ENCODE measurements at regions not wholly inside any gene's neighbourhood (a gene's known extent, or its start where the extent isn't known, plus 50 kb on each side); places are given as distances from the start of the nearest gene placed in this dataset.
"Not testable (repeated sequence)": the region's sequence is repeated elsewhere in the genome, so short reads cannot be mapped to it uniquely, and the experiment has no call there.

GRCh38 chr11:87878373-87878825, 296.8 kb downstream of the RAB38 start:
- no peak for DNase-seq (ENCODE audit: low spot score)

DNA sequence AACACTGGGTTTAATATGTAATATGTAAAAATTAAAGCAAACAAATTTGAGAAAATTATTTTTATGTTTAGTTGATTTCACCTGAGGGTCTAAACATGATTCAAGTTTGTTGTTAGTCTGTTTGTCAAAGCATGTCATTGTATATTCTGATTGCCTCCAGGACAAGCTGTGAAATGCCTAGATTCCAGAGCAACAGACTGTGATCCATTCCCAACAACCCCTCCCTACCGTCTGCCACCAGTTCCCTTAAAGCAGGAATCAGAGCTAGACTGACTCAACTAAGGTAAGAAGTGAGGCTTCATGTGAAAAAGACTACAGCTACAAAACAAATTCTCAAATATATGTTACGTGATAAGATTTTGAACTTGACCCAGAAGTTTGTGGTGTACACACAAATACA, 304.2 kb downstream of the RAB38 start:
- no peak for DNase-seq (ENCODE audit: low spot score)

DNA sequence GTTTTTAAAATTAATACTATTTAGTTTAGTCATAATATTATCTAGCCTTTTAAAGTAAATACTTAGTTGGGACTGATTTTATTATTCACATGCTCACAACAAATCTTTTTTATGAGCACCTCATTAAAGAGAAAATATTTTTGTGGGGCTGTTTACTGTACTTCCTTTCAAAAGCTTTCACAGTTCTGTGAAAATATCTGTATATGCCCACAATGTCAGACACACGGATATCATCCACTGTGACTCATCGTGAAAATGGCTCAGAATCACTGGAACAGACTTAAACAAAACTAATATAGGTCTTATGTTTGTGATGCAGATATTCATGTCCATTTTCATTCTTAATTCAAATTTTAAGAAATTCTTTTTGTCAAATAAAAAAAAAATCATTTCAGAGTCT, 305.2 kb downstream of the RAB38 start:
- DNase-seq (ENCODE audit: low spot score), result no peak

GRCh38 chr11:87866951-87867350, 308.3 kb downstream of the RAB38 start:
- DNase-seq (ENCODE audit: low spot score), result no peak

DNA sequence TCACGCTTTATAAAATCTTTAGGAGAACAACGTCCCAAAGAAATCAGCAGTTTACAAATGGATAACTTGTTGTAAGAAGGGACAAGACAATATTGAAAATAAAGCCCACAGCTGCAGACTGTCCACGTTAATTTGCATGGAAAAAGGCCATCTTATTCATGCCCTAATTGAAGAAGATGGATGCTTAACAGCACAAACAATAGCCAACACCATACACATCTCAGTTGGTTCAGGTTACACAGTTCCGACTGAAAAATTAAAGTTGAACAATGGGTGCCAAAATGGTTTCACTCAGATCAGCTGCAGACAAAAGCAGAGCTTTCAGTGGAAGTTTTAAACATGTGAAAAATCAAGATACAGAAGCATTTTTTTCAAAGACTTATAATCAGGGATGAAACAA, 314.2 kb downstream of the RAB38 start:
- no peak for DNase-seq (ENCODE audit: low spot score)

DNA sequence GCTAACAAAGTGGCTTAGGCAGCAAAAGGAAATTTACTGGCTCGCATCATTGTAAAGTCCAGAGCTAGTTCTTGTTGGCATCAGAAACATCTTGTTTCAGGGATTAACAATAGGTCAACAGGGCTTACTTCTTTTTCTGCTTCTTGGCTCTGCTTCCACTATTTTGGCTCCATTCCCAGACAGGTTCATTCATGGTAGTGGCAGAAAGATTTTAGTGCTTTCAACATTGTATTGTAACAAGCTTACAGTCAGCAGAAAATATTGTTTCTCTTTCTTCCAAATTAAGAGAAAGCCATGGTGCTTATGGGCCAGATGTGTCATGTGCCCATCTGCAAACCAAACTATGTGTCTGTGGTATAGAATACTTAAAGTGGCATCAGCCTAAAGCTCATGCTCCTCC, 315.6 kb downstream of the RAB38 start:
- DNase-seq (ENCODE audit: low spot score), result no peak

GRCh38 chr11:87851827-87852226, 323.4 kb downstream of the RAB38 start:
- DNase-seq (ENCODE audit: low spot score), result no peak

- DNase-seq (ENCODE audit: low spot score), result no peak
Measured at GRCh38 chr11:87851234-87851633, 324.0 kb downstream of the RAB38 start.

- DNase-seq (ENCODE audit: low spot score), result no peak
Measured at GRCh38 chr11:87849216-87849615, 326.0 kb downstream of the RAB38 start.

DNA sequence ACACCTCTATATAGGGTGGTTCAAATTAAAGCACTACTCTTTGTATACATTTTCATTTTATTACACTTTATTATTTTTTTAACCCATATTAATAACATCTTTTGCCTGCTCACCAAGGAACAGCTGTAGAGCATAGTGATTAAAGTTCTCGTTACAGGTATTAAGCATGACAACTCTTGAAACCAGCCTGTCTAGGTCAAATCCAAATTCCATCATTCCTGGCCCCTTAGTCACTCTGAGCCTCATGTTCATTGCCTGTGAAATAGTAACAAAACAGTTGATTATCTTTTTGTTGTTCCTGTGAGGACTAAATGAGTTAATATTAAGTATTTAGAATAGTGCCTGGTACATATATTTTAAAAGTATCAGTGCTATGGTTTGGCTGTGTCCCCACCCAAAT, 334.5 kb downstream of the RAB38 start:
- DNase-seq (ENCODE audit: low spot score), result no peak

- DNase-seq (ENCODE audit: low spot score), result no peak
Measured at GRCh38 chr11:87832211-87832610, 343.0 kb downstream of the RAB38 start.

- no peak for DNase-seq (ENCODE audit: low spot score)
Measured at GRCh38 chr11:87820011-87820410, 355.2 kb downstream of the RAB38 start.

DNA sequence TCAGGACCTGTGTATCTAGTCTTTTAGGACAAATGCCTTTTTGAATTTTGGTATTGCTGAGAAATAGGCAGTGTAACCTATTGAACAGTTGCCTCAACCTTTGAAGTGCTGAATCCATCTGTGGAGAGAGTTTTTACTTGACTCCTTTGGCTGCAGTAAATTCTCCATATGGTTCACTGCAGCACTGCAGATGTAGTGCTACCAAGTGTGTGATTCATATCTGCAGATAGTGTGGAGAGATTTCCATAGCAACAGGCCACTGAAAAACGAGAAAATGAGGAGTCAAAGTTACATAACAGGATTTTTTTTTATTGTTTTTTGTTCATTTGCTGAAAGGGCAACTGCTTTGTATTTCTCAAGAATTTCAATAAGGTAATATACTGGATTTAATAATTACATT, 356.1 kb downstream of the RAB38 start:
- DNase-seq (ENCODE audit: low spot score), result no peak

DNA sequence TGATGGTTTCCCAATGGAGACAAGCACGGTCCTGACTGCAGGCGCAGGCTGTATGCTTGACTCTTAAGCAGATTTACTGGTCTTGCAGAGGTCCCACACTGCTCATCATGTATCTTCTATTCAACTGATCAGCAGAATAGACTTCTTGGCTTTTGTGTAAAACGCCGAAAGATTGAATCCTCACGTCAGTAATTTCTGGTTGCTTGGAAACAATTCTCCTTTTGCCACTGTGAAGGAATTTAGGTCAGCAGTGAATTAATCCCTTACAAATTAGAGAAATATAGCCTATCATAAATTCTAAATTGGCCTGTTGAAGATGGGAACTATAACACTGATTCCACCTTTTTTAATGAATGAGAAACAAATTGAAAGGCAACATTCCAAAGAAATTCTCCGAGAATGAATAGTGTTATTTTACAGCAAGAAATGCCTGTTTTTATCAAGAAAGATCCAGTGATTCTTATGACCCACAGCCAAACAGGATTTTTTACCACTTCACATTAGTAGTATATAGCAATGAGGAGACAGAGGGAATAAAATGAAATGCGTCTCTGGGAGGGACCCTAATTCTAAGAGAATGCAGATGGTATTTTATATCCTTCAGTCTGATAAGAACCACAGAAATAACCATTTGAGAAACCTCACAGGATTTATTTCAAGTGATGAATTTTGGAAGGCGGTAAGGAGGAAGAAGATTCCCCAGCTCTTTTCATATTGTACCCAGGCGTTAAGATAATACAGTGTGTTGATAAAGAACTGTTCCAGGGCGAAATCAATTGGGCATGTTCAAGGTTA, 362.5 kb downstream of the RAB38 start:
- DNase-seq (ENCODE audit: low spot score), result no peak

- DNase-seq (ENCODE audit: low spot score), result no peak
Measured at GRCh38 chr11:87810486-87810885, 364.8 kb downstream of the RAB38 start.

DNA sequence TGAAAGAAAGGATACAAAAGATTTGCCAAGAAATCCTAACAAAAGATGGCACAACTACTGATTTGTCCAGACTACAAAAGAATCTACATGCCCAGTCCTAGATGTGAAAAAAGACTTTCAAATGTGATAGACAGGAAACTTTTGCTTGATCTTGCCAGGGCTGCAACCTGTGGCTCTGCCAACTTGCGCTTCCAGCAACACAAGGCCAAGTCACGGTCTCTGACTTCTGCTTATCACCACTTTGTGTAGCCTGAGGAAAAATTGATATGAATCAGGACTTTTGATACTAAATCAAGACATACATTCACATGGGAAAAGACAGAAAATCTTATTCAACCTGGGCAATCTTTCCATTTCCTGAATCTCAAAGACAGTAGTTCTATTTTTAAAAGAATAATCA, 366.0 kb downstream of the RAB38 start:
- no peak for DNase-seq (ENCODE audit: low spot score)

DNA sequence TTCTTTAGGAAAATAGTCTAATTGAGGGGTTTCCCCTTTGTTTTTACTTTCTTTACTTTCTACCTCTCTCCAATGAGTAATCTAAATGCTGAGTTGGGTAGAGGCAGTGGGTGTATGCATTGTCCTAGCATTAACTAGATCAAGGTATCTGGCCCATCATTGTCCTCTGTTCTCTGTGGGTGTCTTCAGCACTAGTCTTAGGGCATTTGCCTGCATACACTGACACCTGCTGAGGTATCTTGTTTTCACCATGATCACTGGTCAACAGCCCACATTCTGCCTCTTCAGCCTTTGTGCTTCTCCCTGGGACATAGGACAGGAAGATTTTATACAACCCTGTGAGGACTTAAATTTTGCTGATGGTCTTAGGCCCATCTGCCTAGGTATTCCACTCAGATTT, 371.1 kb downstream of the RAB38 start:
- DNase-seq (ENCODE audit: low spot score), result no peak

- DNase-seq (ENCODE audit: low spot score), result no peak
Measured at GRCh38 chr11:87803748-87804147, 371.5 kb downstream of the RAB38 start.

DNA sequence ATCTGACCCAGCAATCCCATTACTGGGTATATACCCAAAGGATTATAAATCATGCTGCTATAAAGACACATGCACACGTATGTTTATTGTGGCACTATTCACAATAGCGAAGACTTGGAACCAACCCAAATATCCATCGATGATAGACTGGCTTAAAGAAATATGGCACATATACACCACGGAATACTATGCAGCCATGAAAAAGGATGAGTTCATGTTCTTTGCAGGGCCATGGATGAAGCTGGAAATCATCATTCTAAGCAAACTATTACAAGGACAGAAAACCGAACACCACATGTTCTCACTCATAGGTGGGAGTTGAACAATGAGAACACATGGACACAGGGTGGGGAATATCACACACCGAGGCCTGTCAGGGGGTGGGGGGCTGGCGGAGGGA, 390.4 kb downstream of the RAB38 start:
- DNase-seq (ENCODE audit: low spot score), result not testable (repeated sequence)

DNA sequence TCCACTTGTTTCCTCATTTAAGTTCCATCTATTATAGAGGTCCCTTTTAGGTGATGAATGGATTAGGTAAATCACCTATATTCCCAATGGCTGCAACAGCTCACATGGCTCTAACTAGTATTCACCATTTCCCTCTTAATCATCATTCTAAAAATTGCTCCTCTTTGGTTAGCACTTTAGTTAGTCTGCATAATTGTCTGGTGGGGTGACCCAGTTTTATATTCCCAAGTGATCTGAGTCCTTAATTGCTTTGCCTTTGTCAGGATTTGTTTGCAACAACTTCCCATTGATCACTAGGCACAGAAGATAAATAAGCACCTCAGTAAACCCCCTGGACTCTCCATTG, 395.2 kb downstream of the RAB38 start:
- DNase-seq (ENCODE audit: low spot score), result no peak

- DNase-seq (ENCODE audit: low spot score), result no peak
Measured at GRCh38 chr11:87779276-87780067, 395.8 kb downstream of the RAB38 start.

DNA sequence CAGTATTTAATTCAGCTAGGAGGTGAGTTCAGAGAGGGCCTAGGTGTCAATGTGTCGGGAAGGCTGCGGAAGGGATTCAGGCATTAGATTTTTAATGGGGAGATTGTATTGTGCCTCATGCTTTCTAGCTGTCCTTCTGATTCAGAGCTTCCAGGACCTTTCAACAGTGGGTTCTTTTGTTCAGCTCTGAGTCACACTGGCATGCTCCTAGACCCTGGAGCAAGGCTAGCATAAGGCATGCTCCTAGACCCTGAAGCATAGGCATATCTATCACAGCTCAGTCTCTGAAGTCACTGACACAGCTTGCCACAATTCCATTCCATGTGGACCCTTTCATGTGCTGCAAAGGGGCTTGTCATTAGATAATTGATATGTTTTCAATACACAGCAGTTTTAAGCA, 396.9 kb downstream of the RAB38 start:
- no peak for DNase-seq (ENCODE audit: low spot score)

- DNase-seq (ENCODE audit: low spot score), result no peak
Measured at GRCh38 chr11:87775036-87775435, 400.2 kb downstream of the RAB38 start.

GRCh38 chr11:87769661-87770060, 405.6 kb downstream of the RAB38 start:
- no peak for DNase-seq (ENCODE audit: low spot score)
